ENCODE measurements at regions not wholly inside any gene's neighbourhood (a gene's known extent, or its start where the extent isn't known, plus 50 kb on each side); places are given as distances from the start of the nearest gene placed in this dataset.

DNA sequence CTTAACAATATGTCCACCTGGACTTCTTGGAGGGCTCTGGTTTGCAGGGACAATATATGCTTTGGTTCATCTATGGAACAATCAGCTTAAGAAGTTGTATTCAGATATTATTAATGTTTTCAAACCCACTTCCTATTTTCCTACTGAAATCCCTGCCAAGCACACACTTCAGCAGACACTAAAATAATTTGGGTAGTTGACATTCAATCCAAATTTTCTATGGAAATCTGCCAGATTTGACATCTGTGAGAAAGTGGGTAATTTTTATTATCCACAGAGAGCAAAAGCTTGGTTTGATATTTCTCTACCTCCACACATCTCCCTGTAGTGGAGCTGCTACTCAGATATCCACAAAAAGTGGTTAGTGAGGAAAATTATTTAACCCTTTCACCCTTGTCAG is 378.8 kb upstream of the SOX5 start:
- TF ChIP-seq CTCF (IDR thresholded peaks at IDR 0.05; ENCODE audit: insufficient read depth, low read length, poor library complexity, severe bottlenecking) (no peak), EZH2phosphoT487 (conservative IDR thresholded peaks at IDR 0.05; ENCODE audit: low read length) (no peak)
